H1 (cell line): ENCODE measurements at regions not wholly inside any gene's neighbourhood (a gene's known extent, or its start where the extent isn't known, plus 50 kb on each side); places are given as distances from the start of the nearest gene placed in this dataset.
"Not testable (repeated sequence)": the region's sequence is repeated elsewhere in the genome, so short reads cannot be mapped to it uniquely, and the experiment has no call there.

Experiments used
- CBX5 ChIP-seq: fragments of 300-800, 300-1000 bp; sonication (generic); IDR thresholded peaks from 2 replicates; pipeline ENCODE4 v1.7.1; 2016; ENCODE audit warnings: antibody characterized with exemption, low read length, low read depth
- CEBPB ChIP-seq: IDR thresholded peaks from 2 replicates; pipeline ENCODE4 v1.6.1; 2012; ENCODE audit warnings: low read depth, low read length
- CTCF ChIP-seq, 3 experiments: IDR thresholded peaks; 1 replicate in 2 of 3; 2 replicates in 1 of 3; pipeline versions ENCODE4 v1.5.1 to v1.6.1; 2011; ENCODE audit warnings: low read length in 3 of 3, mild to moderate bottlenecking in 3 of 3, inconsistent platforms in 2 of 3, low read depth in 1 of 3, moderate library complexity in 1 of 3; ENCODE audit not compliant: insufficient read depth in 1 of 3; ENCODE audit errors: control extremely low read depth in 1 of 3
- GABPA ChIP-seq: IDR thresholded peaks from 2 replicates; pipeline ENCODE4 v1.6.1; 2011; ENCODE audit warnings: mild to moderate bottlenecking, low read length, moderate library complexity, borderline replicate concordance; ENCODE audit not compliant: insufficient read depth
- MAFK ChIP-seq: IDR thresholded peaks from 2 replicates; pipeline ENCODE4 v1.6.1; 2012; ENCODE audit warnings: low read depth, mild to moderate bottlenecking, improper control_type of control experiment, low read length
- POLR2AphosphoS5 ChIP-seq: IDR thresholded peaks from 2 replicates; pipeline ENCODE4 v1.6.1; 2011; ENCODE audit warnings: low read depth, low read length
- RNF2 ChIP-seq: fragments of 200-900, 300-1000 bp; sonication (generic); IDR thresholded peaks from 2 replicates; pipeline ENCODE4 v1.7.1; 2016; ENCODE audit warnings: borderline replicate concordance, low read depth, mild to moderate bottlenecking, antibody characterized with exemption, low read length; ENCODE audit not compliant: poor library complexity, severe bottlenecking; ENCODE audit errors: missing control alignments
- ZNF274 ChIP-seq: IDR thresholded peaks from 2 replicates; pipeline ENCODE4 v1.7.0; 2012; ENCODE audit warnings: low read length, borderline replicate concordance; ENCODE audit errors: extremely low read depth
- TF ChIP-seq, protein P1 (sequence below): IDR thresholded peaks from 2 replicates; pipeline ENCODE4 v1.6.1; 2012; ENCODE audit warnings: inconsistent platforms

- TF ChIP-seq CBX5; CTCF (IDR thresholded peaks at IDR 0.05; ENCODE audit: control extremely low read depth in 1 of 3, insufficient read depth in 1 of 3, low read depth in 1 of 3, low read length in 3 of 3); ZNF274; MAFK; POLR2AphosphoS5; RNF2; GABPA; CEBPB: not testable (repeated sequence)
- TF ChIP-seq, protein P1, sequence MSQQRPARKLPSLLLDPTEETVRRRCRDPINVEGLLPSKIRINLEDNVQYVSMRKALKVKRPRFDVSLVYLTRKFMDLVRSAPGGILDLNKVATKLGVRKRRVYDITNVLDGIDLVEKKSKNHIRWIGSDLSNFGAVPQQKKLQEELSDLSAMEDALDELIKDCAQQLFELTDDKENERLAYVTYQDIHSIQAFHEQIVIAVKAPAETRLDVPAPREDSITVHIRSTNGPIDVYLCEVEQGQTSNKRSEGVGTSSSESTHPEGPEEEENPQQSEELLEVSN, result not testable (repeated sequence)
Observed at GRCh38 chr9:67477465-67477864, 381.3 kb upstream of the ANKRD20A1 start.
